ENCODE measurements at regions not wholly inside any gene's neighbourhood (a gene's known extent, or its start where the extent isn't known, plus 50 kb on each side); places are given as distances from the start of the nearest gene placed in this dataset.

DNA sequence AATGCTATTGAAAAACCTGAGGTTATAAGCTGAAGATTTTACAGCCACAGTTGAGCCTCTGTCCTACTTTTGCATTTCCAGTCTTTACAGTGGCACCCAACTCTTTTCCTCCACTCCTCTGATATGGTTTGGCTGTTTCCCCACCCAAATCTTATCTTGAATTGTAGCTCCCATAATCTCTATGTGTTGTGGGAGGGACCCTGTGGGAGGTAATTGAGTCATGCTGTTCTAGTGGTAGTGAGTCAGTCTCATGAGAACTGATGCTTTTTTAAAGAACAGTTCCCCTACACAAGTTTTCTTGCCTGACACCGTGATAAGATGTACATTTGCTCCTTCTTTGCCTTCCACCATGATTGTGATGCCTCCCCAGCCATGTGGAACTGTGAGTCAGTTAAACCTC lies 646.1 kb upstream of the SEMA6A start:
- no peak for DNase-seq (ENCODE audit: low read depth)

DNA sequence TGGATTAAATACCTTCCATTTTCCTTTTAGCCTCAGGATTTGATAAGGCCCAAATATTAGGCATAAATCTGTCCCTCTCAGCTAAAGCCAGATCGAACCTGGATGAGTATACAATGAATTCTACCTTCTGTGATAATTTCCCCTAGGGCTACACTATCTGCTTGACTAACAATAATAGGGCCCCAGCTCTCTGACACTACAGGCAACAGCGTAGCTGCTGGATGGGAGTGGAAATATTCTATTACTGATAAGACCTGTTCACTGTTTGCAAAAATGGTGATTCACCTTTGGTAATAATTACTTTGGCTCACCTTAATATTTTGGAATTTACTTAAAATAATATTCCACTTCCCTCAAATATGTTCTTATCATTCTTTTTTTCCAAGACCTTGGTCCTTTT lies 644.2 kb upstream of the SEMA6A start:
- DNase-seq (ENCODE audit: low read depth) = no peak

DNA sequence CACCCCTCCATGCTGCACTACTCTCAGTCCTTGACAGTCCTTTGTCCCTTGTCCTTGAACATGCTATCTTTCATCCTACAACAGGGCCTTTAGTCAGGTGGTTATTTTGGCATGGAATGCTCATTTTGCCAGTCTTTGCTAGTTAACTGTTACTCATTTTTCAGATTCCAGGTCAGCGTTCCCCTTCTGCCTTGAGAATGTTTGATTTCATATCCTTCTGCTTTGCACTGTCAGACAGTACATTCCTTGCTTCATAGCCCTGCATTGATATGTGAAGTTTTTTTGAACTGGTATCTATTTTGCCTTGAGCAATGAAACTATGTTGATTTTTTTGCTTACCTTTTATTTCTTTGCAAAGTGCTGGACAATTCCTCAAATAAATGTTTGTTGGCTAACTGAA lies 638.2 kb upstream of the SEMA6A start:
- no peak for DNase-seq (ENCODE audit: low read depth)

DNA sequence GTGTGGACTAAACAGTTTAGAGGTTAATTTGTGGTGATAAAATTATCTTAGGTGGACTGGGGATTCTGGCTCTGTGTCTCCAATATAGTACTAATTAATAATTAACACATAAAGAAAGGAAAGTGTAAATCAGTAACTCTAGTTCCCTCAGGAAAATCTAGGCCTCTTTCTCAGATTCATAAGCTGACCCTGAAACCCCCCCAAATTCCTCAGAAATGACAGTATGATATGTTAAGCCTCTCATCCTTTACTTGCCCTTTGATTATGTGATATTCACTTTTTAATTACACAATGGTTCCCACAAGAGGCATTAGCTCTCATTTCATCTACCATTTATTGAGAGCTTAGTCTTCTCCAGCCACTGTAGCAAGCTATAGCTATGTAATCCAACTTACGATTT lies 636.2 kb upstream of the SEMA6A start:
- DNase-seq (ENCODE audit: low read depth) = no peak

DNA sequence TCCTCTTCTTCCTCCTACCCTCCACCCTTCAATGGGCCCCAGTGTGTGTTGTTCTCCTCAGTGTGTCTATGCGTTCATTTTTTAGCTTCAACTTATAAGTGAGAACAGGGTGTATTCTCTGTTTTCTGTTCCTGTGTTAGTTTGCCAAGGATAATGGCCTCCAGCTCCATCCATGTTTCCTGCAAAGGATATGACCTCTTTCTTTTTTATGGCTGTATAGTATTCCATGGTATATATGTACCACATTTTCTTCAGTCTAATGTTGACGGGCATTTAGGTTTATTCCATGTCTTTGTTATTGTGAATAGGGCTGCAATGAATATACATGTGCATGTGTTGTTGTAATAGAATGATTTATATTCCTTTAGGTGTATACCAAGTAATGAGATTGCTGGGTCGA lies 634.9 kb upstream of the SEMA6A start:
- no peak for DNase-seq (ENCODE audit: low read depth)

DNA sequence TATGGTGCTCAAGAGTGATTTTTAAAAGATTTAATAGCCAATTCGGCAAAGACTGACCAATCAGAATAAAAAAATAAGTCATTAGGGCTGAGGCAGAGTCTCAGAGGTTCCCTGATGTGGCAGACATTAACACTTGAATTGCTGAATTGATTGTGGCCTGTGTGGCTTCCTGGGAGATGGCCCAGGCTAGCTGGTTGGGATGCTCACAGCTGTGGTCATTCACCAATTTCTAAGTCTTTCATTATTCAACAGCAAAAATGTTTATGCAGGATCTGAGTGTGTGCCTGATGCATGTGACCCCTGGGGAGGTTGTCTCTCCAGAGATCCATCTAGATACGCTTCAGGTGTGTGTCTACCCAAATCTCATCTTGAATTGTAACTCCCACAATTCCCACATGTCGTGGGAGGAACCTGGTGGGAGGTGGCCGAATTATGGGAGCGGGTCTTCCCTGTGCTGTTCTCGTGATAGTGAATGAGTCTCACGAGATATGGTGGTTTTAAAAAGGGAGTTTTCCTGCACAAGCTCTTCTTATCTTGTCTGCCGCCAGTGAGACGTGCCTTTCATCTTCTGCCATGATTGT lies 632.6 kb upstream of the SEMA6A start:
- no peak for DNase-seq (ENCODE audit: low read depth)

DNA sequence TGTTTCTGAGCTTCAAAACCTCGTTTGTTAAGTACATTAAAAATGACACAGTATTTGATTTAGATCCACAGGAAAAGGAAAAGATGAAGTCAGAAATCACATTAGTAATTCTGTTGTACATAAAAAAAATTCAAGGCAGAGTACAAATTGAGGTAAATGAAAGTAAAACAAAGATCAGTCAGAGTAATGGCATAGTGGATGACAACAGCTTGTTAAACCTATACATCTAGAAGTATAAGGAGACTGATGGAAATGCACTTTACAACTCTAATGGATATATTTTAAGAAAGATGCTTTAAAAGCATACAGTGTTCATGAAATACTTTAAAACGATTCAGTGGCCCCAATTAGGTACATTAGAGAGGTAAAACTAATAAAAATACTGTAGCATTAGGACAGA lies 631.3 kb upstream of the SEMA6A start:
- DNase-seq (ENCODE audit: low read depth) = no peak

DNA sequence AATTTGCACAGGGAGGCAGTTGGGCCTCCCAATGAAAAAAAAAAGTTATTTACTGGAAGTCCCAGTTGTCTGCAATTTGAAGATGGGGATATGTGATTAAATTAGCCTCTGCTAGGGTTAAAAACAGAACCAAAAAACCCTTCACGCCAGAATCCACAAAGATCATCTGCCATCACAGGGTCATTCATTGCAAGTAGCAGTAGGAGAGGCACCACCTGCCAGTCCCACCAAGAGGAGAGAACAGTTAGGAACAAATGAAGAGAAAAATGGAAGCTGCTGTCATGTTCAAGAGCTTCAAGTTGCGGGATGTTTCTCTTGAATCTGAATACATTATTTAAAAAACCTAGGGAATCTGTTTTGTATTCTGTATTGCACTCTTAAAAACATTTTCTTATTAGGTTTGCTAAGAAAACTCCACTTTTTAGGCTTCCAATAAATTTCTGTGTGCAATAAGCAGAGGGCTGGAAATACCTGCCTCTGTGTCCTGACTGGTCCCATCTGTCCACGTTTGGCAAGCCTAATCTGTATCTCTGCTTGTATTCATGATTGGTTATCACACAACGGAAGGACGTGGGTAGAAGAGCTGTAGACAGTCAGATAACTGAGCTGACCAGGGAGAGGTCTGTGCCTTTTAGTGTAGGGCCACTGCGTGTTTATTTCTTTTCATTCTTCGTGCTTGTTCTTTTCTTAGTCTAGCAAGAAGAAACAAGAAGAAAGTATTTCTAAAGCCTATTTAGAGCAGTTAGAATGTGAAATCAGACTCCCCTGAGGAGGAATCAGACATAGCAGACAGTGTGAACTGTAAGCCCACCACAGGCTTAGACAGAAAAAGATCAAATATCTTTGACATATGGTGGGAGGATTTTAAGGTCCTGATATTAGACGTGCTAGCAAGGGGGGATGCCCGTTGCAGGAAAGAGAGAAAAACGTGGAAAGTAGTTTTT lies 630.6 kb upstream of the SEMA6A start:
- no peak for DNase-seq (ENCODE audit: low read depth)

DNA sequence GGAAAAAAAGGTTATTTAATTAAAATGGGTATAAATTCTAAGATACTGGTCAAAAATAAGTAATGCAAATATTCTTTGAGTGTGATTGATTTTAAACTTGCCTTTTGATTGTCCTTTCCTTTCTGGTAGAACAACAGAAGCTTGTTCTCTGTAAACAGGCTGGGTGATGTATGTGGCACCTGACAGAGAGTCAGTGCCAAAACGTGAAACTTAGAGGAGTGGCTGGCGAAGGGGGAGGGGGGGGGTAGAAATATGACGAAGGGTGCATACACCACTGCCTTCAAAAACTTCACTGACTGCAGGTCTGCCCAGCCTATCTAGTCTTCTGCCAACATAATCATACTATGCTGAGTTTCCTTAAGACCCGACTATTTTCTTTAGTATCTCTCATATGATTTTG lies 629.8 kb upstream of the SEMA6A start:
- no peak for DNase-seq (ENCODE audit: low read depth)

DNA sequence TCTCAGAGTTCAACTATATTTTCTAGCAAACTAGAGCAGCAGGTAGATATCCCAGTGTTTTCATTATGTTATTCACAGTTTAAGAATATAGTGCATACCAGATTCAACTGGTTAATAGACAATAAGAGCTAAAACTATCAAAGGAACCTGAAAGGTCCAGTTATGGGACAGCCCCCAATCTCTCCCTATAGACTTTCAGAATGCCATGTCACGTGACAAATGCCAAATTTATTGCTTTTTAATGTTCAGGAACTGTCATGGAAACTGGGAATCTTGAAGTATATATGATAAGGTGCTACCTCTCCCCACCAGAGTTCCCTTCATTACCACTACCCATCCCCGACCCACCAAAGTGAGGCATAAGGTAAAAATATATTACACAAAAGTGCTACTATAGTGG lies 629.0 kb upstream of the SEMA6A start:
- no peak for DNase-seq (ENCODE audit: low read depth)

DNA sequence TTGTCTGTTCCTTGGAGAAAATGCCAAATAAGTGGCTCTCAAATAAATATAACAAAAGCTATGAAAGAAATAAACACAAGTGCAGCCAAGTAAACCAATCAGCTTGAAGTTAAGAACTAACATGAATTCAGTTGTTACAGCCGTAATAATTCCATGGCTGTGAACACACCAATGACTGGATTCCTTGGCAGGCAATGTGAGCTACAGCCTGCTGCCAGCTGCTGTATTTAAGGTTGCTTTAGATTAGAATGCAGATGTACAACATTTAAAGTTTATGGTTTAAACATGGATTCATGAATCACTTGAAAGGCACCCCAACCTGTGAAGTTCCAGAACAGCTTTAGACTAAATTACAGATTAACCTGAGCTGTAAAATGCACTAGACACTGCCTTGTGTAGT lies 626.4 kb upstream of the SEMA6A start:
- no peak for DNase-seq (ENCODE audit: low read depth)

DNA sequence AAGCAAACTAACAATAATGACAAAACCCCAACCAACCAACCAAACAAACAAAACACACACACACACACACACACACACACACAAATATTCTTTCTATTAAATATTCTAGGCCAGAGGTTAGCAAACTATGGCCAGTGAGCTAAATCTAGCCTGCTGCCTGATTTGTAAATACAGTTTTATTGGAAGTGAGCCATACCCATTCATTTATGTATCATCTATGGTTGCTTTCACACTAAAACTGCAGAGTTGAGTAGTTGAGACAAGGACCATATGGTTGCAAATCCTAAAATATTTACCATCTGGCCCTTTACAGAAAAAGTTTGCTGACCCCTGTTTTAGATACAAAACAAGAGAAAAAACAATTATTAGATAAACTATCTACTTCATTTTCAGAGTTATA lies 620.5 kb upstream of the SEMA6A start:
- no peak for DNase-seq (ENCODE audit: low read depth)

DNA sequence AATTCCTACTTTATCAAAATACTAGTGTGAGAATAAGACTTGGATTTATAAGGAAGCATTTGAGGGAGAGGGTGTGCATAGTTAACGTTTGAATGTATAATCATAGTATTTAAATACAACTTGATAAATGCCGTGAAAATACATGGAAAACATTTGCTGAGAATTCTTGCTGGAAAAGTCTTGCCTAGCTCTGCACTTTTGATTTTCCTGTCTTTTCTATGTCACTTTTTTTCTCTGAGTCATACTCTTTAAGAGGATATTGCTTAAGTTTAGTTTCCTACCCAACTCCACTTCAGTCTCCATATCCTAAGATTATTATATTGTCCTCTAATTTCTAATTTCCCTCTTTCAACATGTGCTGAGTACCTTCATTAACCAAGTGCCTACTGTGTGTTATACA lies 616.6 kb upstream of the SEMA6A start:
- DNase-seq (ENCODE audit: low read depth) = no peak

DNA sequence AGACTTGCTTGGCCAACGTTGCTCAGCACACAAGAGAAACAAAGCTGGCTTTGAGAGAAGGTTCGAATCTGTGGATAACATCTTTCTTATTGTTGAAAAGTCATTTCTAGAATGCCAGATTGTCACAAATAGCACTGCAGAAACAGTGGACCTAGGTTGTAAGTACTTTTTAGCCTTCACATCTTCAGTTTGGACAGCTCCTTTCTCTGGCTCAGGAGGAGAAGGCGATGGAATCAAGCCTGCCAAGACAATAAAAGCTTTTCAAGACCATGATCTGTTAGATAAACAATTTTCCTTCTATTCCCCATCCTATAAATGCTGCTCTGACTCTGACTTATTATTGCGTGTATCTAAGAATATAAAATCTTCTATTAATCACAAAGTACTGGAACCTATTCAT lies 615.2 kb upstream of the SEMA6A start:
- DNase-seq (ENCODE audit: low read depth) = no peak

DNA sequence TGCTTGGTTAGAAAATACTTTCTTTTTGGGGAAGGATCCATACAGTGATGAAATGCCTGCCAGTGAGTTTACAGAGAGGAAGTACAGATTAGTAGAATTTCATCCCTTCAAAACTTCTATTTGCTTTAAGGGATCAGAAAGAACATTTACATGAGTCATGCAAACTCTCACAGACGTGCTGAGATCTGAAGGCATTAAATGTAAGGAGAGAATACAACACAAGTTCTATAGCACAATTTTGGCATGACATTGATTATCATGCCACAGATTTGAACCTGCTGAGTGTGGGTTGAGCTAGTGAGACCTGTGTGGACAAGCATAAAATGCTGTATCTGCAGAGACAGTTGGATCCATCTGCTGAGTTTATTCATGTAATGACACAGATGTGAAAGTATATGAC lies 613.6 kb upstream of the SEMA6A start:
- no peak for DNase-seq (ENCODE audit: low read depth)

DNA sequence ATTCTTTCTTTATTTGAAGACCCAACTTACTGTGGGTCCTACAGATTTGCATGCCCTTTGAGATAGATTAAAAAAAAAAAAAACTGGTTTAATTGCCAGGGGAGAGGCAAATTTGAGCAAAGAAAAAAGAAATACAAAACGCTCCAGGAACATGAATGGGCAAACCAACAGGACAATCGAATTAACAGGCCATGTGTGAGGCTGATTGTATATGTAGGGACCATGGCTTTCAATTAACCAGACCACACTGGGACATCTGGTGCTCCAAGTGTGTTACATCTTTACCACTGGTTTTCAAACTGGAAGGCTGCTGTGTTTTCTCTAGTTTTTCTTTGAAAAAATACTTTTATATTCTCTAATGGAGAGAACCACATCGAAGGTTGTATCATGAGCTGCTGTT lies 612.1 kb upstream of the SEMA6A start:
- no peak for DNase-seq (ENCODE audit: low read depth)

DNA sequence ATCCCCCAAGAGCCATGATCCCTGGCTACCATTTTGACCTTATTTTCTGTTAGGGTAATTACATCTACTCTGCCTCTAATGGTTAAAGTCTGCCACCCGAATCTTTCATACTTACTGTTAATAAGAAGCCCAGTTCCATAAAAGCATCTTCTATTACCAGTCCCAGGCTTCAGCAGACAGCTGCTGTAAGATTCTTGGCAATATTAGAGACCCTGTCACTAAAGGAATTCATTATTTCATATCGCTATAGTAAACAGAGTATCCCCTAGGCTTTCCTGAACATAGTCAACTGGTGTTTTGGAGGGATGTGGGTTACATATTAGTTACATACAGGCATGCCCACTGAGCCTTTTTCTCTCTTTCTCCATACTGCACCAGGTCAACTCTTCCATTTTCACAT lies 608.7 kb upstream of the SEMA6A start:
- DNase-seq (ENCODE audit: low read depth) = no peak

DNA sequence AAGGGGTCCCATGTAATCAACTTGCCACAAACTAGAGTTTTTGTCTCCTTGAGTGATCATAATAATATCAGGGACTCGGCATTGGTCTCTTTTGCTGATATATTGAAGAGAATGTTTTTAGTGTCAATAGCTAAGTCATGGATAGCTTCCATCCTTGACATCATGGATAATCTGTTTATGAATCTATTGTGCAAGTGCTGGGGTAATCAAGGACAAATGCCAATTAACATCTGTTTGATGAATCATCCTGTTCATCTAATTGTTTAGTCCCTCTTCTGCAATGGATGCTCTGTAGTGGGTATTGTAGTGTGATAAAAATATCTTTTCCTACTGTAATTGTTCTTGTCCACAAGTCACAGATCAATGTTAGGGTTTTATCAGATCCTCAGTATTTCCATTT lies 607.5 kb upstream of the SEMA6A start:
- DNase-seq (ENCODE audit: low read depth) = no peak

DNA sequence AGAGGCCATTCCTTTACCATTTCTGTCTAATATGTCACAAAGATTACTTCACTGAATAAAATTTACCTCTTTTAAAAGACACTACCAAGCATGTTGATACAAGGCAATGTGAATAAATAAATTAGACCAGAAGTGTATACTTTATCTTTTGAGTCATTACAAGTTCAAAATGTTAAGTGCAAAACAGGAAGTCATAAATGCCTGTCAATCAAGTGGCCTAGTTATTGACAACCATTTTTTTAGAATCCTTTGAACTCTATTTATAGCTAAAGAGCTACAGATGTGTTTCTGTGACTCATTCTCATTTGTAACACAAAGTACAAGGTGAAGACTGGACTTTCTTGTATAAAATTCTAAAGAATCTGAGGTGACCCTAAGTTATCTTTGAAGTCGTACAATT lies 602.7 kb upstream of the SEMA6A start:
- no peak for DNase-seq (ENCODE audit: low read depth)

DNA sequence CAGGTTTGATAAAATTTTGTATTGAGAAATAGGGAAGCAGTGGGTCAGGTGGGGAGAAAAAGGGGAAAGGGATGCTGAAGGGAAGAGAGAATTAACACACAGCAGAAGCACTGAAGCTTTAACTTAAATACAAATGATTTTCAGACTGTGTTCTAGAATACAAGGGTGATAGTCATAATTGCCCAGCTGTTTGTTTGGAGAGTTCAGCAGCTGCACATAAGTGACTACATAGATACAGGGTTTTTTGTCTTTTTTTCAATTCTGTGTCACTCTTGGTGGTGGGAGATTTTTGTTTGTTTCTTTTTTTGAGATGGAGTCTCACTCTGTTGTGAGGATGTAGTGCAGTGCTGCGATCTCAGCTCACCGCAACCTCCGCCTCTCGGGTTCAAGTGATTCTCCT lies 590.4 kb upstream of the SEMA6A start:
- no peak for DNase-seq (ENCODE audit: low read depth)

DNA sequence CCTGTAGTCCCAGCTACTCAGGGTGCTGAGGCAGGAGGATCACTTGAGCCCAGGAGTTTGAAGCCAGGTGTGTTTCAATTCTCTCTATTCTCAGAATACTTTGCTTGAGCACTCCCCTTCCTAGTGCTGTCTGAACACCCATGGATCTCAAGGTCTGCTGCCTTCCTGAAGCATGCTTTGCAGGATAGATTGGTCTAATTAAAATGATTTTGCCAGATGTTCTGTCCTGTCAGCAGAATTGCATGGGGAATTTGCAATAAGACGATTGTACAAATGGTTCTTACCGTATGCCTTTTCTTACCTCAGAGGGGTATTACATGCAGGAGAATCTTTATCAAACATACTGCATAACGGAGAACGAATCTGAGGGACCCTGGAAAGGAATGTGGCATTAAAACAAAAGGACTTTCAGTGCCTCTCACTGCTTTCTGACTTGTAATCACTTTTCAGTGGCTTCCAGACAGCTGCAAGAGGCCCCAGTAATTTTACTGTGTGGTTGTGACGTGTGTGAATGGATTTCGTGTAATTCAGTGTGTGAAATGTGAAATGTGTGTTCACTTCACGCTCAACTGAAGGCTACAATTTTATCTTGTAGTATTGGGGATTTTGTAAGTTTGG lies 587.2 kb upstream of the SEMA6A start:
- no peak for DNase-seq (ENCODE audit: low read depth)

DNA sequence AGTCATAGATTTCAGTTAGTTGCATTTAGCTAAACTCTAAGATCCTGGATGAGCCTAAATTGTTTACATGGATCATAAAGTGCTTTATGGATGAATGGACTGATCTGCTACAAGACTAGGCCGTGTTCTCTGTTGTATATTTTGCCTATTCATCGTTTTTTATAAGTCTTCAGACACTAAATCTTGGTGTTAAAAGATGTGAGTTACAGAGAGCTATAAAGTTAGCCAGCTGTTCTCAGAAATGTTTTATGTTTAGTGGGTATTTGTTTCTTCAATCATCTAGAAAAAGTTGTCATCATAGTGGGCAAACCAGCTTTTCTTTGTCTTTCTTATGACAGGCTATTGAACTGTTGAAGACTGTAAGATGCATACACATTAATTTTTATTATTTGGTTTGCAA lies 585.8 kb upstream of the SEMA6A start:
- no peak for DNase-seq (ENCODE audit: low read depth)

DNA sequence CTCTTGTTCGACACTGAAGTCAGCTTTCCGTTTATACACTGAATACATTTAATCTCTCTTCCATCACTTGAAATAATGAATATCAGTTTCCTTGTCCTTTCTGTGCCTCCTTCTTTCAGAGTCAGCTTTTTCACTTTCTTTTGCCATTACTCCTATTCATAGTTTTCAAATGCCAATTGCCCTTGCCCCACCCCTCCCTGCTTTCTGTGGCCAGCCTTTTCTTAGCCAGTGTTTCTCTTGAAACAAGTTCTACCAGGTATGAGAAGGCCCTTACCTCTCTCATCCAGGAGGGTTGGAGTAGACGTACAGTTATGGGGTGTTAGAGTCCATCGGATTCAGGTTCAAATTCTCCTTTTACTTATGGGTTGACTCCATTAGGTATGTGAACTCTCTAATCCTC lies 574.7 kb upstream of the SEMA6A start:
- no peak for DNase-seq (ENCODE audit: low read depth)

DNA sequence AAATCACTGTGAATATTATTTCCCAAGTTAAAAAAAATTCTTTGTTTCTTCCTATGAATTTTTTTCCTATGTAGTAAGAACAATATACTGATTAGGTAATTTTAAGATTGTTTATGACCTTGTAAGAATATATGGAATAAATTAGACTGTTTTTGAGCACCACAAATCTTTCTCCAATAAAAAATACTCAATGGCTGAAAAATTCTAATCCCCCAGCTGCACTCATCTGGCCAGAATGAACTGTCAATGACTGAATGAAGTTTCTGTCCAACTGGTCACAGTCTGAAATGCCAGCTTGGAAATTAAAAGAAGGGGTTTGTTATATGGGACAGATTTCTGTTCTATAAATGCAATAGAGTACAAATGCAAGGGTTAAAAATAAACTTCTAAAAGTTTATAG lies 569.5 kb upstream of the SEMA6A start:
- no peak for DNase-seq (ENCODE audit: low read depth)

Data from stimulated activated CD4-positive, alpha-beta T cell treated with anti-CD3 and anti-CD28 coated beads, Interleukin-2, amount 100 ng/mL, for 4 hours (primary cell).